ENCODE measurements at regions not wholly inside any gene's neighbourhood (a gene's known extent, or its start where the extent isn't known, plus 50 kb on each side); places are given as distances from the start of the nearest gene placed in this dataset.

DNA sequence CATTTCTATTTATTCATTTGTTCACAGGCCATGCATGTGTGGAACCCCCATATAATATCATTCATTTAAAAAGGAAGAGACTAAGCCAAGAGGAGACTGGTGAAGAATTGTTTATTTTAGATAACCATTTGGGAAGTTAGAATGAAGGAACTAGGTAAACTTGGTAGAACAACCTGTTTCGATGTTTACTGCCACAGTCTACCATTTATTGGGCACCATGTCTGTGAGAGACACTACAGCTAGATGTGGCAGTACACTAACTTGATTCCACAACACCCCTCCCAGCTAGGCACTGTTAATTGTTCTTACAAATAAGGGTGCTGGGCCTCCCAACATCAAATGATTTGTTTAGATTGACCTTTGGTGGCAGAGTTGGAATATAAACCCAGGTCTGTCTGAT, 592.4 kb downstream of the EPM2A start:
- TF ChIP-seq POLR2AphosphoS5 (IDR thresholded peaks at IDR 0.05), result no peak
- TF ChIP-seq, protein P1, sequence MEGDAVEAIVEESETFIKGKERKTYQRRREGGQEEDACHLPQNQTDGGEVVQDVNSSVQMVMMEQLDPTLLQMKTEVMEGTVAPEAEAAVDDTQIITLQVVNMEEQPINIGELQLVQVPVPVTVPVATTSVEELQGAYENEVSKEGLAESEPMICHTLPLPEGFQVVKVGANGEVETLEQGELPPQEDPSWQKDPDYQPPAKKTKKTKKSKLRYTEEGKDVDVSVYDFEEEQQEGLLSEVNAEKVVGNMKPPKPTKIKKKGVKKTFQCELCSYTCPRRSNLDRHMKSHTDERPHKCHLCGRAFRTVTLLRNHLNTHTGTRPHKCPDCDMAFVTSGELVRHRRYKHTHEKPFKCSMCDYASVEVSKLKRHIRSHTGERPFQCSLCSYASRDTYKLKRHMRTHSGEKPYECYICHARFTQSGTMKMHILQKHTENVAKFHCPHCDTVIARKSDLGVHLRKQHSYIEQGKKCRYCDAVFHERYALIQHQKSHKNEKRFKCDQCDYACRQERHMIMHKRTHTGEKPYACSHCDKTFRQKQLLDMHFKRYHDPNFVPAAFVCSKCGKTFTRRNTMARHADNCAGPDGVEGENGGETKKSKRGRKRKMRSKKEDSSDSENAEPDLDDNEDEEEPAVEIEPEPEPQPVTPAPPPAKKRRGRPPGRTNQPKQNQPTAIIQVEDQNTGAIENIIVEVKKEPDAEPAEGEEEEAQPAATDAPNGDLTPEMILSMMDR (IDR thresholded peaks at IDR 0.05), result no peak
- no peak for TF ChIP-seq POLR2A (IDR thresholded peaks at IDR 0.05)
- no peak for TF ChIP-seq EP300 (IDR thresholded peaks at IDR 0.05)
- no peak overlapping the region for H3K27ac ChIP-seq
- H3K27me3 ChIP-seq, result no peaks in the 10 kb centered on the region
- H3K4me1 ChIP-seq, result peaks cover 0 to 2% (median under 1%) of the 10 kb centered on the region in 4 donors
- H3K9me3 ChIP-seq, result no peaks in the 10 kb centered on the region
- H3K4me3 ChIP-seq, result no peak overlapping the region
- ATAC-seq (ENCODE audit: low FRiP score in 2 of 2), result no peak
- H3K36me3 ChIP-seq, result no peaks in the 10 kb centered on the region
- WGBS, 2 donors, result 79 to 95% methylated on average over 1 of the region's 1 CpG
- DNase-seq, result no peak

DNA sequence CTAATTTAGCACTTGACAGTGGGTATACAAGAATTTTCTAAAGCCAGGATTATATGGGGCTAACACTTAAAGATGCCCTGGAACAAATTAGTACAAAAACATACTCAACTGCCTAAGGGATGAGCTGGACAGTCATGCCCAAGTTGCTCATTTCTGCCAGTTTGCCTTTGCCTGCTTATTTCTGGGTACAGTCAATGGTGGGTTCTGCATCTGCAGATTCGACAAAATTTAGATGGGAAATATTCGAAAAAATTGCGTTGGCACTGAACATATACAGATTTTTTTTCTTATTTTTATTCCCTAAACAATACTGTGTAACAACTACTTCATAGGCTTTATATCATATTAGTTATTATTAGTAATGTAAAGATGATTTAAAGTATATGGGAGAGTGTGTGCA, 591.9 kb downstream of the EPM2A start:
- H3K27me3 ChIP-seq, result no peaks in the 10 kb centered on the region
- WGBS, 2 donors, result 92 to 94% methylated on average over 3 of the region's 3 CpGs
- ATAC-seq (ENCODE audit: low FRiP score in 2 of 2), result no peak
- DNase-seq, result no peak
- no peaks in the 10 kb centered on the region for H3K9me3 ChIP-seq
- H3K4me3 ChIP-seq, result no peak overlapping the region
- peaks cover 0 to 6% (median 2%) of the 10 kb centered on the region in 4 donors for H3K4me1 ChIP-seq
- H3K27ac ChIP-seq, result no peak overlapping the region
- H3K36me3 ChIP-seq, result no peaks in the 10 kb centered on the region
- TF ChIP-seq EP300 (IDR thresholded peaks at IDR 0.05) (no peak), POLR2AphosphoS5 (IDR thresholded peaks at IDR 0.05) (no peak), POLR2A (IDR thresholded peaks at IDR 0.05) (no peak)
- TF ChIP-seq, protein P1 (IDR thresholded peaks at IDR 0.05), result no peak

DNA sequence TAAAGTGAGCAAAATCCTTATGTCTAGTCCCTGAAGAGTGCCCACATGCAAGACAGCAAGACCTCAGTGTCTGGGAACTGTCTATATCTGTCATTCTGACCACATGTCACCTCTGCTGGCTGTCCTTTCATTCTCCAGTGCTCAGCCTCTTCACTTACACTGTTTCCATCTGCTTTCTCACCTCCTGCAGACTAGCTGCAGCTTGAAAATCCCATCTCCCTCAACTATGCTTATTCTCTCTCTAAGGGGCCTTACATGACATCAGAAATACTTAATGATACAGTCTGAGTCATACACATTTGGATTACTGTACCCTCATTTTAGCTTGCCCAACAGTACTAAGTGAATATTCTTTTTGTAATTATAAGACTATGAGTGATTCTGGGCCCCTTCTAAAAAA, 587.8 kb downstream of the EPM2A start:
- no peak overlapping the region for H3K27ac ChIP-seq

DNA sequence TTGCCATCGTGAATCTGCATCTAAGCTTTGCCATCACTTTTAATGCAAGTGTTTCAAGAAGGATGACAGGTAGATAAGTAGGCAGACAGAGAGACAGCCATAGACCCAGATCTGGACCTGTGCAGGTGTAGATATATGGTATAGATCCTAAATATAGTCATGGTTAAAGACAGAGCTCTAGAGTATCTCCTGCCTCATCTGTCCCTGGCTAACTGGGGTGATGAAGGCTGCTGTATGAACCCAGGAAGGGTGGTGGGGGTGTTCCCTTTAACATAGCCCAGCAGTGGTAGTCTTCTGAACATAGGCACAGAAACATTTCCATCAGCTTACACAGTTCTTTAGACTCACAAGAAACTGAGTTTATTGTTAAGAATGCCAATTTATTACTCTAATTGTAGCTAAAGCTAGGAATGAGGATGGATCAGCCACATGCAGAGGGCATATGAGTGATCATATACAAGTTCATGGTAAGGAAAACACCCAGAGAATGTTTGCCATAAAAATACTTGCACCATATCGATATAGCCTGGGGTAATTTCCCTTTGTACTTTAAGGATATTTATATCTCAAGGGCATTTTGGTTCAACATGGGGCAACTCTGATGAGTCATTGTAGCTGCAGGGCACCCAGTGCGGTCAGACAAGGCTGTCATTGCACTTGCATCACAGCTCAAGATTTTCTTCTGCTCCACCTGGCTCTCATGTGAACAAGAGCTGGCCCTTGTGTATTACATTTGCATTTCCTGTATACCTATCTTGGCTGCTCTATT, 587.2 kb downstream of the EPM2A start:
- TF ChIP-seq POLR2AphosphoS5 (IDR thresholded peaks at IDR 0.05) (peak in 1 of 2 donors; percentile 37), EP300 (IDR thresholded peaks at IDR 0.05) (peak in 1 of 4 donors; percentile 77), POLR2A (IDR thresholded peaks at IDR 0.05) (no peak)
- TF ChIP-seq, protein P1 (IDR thresholded peaks at IDR 0.05), result no peak
- Histone ChIP-seq H3K4me3 (no peak overlapping the region), H3K36me3 (no peaks in the 10 kb centered on the region), H3K4me1 (peaks cover 0 to 8% (median 3%) of the 10 kb centered on the region in 4 donors), H3K27ac (peak overlapping the region in 1 of 4 donors; percentile 40), H3K9me3 (no peaks in the 10 kb centered on the region), H3K27me3 (no peaks in the 10 kb centered on the region)
- ATAC-seq (ENCODE audit: low FRiP score in 2 of 2) (peak; percentile 65 to 87), DNase-seq (peak in 1 of 2 donors; percentile 88)
- 40 to 46% methylated on average over 3 of the region's 3 CpGs for WGBS, 2 donors

More for the DNA sequence above, 587.8 kb downstream of the EPM2A start:
- no peaks in the 10 kb centered on the region for H3K27me3 ChIP-seq
- no peaks in the 10 kb centered on the region for H3K36me3 ChIP-seq
- peaks cover 0 to 8% (median 3%) of the 10 kb centered on the region in 4 donors for H3K4me1 ChIP-seq
- no peak for ATAC-seq (ENCODE audit: low FRiP score in 2 of 2)
- TF ChIP-seq POLR2A (IDR thresholded peaks at IDR 0.05), result no peak
- TF ChIP-seq POLR2AphosphoS5 (IDR thresholded peaks at IDR 0.05), result no peak
- TF ChIP-seq, protein P1 (IDR thresholded peaks at IDR 0.05), result no peak
- TF ChIP-seq EP300 (IDR thresholded peaks at IDR 0.05), result no peak
- H3K4me3 ChIP-seq, result no peak overlapping the region
- no peaks in the 10 kb centered on the region for H3K9me3 ChIP-seq
- DNase-seq, result no peak

DNA sequence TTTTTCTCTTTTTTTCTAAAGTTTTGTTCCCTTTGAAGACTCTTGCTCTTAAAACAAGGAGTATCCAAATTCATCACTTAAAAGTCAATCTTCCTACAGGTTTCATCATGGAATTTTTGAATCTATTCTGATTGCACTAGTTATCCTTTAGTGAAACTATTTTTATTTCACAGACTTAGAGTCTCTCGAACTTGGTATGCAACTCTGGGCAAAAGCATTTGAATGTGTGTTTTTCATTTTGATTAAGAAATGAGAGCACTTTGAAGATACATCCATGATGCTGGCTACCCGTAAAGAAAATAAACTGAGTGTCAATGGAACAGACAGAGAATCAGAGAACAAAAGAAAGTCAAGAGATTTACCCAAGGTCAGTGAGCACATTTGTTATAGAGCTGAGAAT, 586.5 kb downstream of the EPM2A start:
- Histone ChIP-seq H3K4me1 (peaks cover 0 to 8% (median 3%) of the 10 kb centered on the region in 4 donors), H3K27me3 (no peaks in the 10 kb centered on the region), H3K9me3 (no peaks in the 10 kb centered on the region), H3K27ac (no peak overlapping the region), H3K36me3 (no peaks in the 10 kb centered on the region), H3K4me3 (no peak overlapping the region)
- ATAC-seq (ENCODE audit: low FRiP score in 2 of 2), result no peak
- TF ChIP-seq EP300 (IDR thresholded peaks at IDR 0.05) (no peak), POLR2AphosphoS5 (IDR thresholded peaks at IDR 0.05) (no peak), POLR2A (IDR thresholded peaks at IDR 0.05) (no peak)
- TF ChIP-seq, protein P1 (IDR thresholded peaks at IDR 0.05), result no peak
- WGBS, 2 donors, result 30 to 37% methylated on average over 2 of the region's 2 CpGs
- no peak for DNase-seq

Measured in upper lobe of left lung (tissue), 6 donors.